ENCODE measurements at regions not wholly inside any gene's neighbourhood (a gene's known extent, or its start where the extent isn't known, plus 50 kb on each side); places are given as distances from the start of the nearest gene placed in this dataset.

DNA sequence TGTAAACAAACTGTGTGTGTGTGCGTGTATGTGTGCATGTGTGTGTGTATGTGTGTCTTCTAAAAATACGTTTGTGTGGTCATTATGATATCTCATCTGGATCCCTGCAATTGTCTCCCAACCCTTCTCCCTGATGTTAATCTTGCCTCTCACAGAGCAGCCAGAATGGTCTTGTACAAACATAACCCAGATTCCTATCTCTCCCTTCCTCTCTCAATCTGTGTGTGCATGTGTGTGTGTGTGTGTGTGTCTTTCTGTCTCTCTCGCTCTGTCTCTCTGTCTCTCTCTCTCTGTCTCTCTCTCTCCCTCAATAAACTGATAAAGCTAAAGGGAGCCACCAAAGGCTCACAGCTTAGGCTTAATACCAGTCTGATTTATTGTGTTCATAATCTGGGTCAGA, 210.8 kb downstream of the PAX3 start:
- peak overlapping the region in 1 of 2 experiments; percentile 50; a peak in 1 of 4 replicates for H3K27ac ChIP-seq (ENCODE audit: low read depth in 2 of 2, low read length in 1 of 2)
- 13% methylated on average over 3 of the region's 3 CpGs for whole genome bisulfite sequencing (ENCODE audit: low lambda C conversion rate)
- peak overlapping the region; percentile 33; the same call in 1 of the 2 replicates for H3K4me2 ChIP-seq
- H3K4me3 ChIP-seq (ENCODE audit: low read depth in 2 of 2, low read length in 1 of 2), result no peak overlapping the region
- POLR2A ChIA-PET, result no interaction called here
- H3K9me2 ChIP-seq, result no peaks in the 10 kb centered on the region
- H3F3A ChIP-seq (replicated peaks; ENCODE audit: insufficient read depth), result peaks cover 4% of the 10 kb centered on the region
- H3K27me3 ChIP-seq (ENCODE audit: insufficient read depth), result no peaks in the 10 kb centered on the region; the same call in 1 of the 2 replicates
- no peak overlapping the region for H3K9ac ChIP-seq
- H3K4me1 ChIP-seq (ENCODE audit: control insufficient read depth in 1 of 2, insufficient read depth in 2 of 2, low read depth in 1 of 2, low read length in 1 of 2), result peaks cover 0 to 4% of the 10 kb centered on the region in 2 experiments; a peak in 1 of 4 replicates
- H2AFZ ChIP-seq (ENCODE audit: low read depth), result no peak overlapping the region
- H3K79me2 ChIP-seq (ENCODE audit: insufficient read depth), result no peaks in the 10 kb centered on the region
- H3K36me3 ChIP-seq (replicated peaks in 1 of 2; ENCODE audit: control insufficient read depth in 1 of 2, insufficient read depth in 2 of 2, low read length in 1 of 2), result no peaks in the 10 kb centered on the region
- TF ChIP-seq RXRA (IDR thresholded peaks at IDR 0.05; ENCODE audit: borderline replicate concordance, low read depth) (no peak), MXI1 (IDR thresholded peaks at IDR 0.05; ENCODE audit: low read depth, low read length) (no peak), TAF1 (IDR thresholded peaks at IDR 0.05; ENCODE audit: borderline replicate concordance, low read depth, low read length) (no peak), NRF1 (IDR thresholded peaks at IDR 0.05; ENCODE audit: low read depth, low read length) (no peak), TCF12 (IDR thresholded peaks at IDR 0.05) (no peak), GABPA (IDR thresholded peaks at IDR 0.05; ENCODE audit: low read depth) (no peak), TEAD4 (IDR thresholded peaks at IDR 0.05; ENCODE audit: borderline replicate concordance, insufficient read depth) (no peak), JUND (IDR thresholded peaks at IDR 0.05) (no peak), NFIC (IDR thresholded peaks at IDR 0.05; ENCODE audit: borderline replicate concordance) (no peak), FOXJ3 (CRISPR knock-in tag; IDR thresholded peaks at IDR 0.05) (no peak), RAD21 (IDR thresholded peaks at IDR 0.05; ENCODE audit: low read length) (no peak), YY1 (IDR thresholded peaks at IDR 0.05; ENCODE audit: low read depth) (no peak), SIN3A (IDR thresholded peaks at IDR 0.05; ENCODE audit: borderline replicate concordance, low read depth, low read length) (no peak), MEF2A (IDR thresholded peaks at IDR 0.05; ENCODE audit: borderline replicate concordance, low read depth) (no peak)
- TF ChIP-seq, protein P1, sequence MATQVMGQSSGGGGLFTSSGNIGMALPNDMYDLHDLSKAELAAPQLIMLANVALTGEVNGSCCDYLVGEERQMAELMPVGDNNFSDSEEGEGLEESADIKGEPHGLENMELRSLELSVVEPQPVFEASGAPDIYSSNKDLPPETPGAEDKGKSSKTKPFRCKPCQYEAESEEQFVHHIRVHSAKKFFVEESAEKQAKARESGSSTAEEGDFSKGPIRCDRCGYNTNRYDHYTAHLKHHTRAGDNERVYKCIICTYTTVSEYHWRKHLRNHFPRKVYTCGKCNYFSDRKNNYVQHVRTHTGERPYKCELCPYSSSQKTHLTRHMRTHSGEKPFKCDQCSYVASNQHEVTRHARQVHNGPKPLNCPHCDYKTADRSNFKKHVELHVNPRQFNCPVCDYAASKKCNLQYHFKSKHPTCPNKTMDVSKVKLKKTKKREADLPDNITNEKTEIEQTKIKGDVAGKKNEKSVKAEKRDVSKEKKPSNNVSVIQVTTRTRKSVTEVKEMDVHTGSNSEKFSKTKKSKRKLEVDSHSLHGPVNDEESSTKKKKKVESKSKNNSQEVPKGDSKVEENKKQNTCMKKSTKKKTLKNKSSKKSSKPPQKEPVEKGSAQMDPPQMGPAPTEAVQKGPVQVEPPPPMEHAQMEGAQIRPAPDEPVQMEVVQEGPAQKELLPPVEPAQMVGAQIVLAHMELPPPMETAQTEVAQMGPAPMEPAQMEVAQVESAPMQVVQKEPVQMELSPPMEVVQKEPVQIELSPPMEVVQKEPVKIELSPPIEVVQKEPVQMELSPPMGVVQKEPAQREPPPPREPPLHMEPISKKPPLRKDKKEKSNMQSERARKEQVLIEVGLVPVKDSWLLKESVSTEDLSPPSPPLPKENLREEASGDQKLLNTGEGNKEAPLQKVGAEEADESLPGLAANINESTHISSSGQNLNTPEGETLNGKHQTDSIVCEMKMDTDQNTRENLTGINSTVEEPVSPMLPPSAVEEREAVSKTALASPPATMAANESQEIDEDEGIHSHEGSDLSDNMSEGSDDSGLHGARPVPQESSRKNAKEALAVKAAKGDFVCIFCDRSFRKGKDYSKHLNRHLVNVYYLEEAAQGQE (IDR thresholded peaks at IDR 0.05; ENCODE audit: low read depth, low read length), result no peak
- TF ChIP-seq, protein P2, sequence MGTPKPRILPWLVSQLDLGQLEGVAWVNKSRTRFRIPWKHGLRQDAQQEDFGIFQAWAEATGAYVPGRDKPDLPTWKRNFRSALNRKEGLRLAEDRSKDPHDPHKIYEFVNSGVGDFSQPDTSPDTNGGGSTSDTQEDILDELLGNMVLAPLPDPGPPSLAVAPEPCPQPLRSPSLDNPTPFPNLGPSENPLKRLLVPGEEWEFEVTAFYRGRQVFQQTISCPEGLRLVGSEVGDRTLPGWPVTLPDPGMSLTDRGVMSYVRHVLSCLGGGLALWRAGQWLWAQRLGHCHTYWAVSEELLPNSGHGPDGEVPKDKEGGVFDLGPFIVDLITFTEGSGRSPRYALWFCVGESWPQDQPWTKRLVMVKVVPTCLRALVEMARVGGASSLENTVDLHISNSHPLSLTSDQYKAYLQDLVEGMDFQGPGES (IDR thresholded peaks at IDR 0.05; ENCODE audit: low read depth, low read length), result no peak
- TF ChIP-seq, protein P3, sequence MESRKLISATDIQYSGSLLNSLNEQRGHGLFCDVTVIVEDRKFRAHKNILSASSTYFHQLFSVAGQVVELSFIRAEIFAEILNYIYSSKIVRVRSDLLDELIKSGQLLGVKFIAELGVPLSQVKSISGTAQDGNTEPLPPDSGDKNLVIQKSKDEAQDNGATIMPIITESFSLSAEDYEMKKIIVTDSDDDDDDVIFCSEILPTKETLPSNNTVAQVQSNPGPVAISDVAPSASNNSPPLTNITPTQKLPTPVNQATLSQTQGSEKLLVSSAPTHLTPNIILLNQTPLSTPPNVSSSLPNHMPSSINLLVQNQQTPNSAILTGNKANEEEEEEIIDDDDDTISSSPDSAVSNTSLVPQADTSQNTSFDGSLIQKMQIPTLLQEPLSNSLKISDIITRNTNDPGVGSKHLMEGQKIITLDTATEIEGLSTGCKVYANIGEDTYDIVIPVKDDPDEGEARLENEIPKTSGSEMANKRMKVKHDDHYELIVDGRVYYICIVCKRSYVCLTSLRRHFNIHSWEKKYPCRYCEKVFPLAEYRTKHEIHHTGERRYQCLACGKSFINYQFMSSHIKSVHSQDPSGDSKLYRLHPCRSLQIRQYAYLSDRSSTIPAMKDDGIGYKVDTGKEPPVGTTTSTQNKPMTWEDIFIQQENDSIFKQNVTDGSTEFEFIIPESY (IDR thresholded peaks at IDR 0.05; ENCODE audit: borderline replicate concordance, low read depth), result no peak
- TF ChIP-seq, protein P4, sequence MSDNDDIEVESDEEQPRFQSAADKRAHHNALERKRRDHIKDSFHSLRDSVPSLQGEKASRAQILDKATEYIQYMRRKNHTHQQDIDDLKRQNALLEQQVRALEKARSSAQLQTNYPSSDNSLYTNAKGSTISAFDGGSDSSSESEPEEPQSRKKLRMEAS (IDR thresholded peaks at IDR 0.05; ENCODE audit: low read depth), result no peak
- TF ChIP-seq, protein P5, sequence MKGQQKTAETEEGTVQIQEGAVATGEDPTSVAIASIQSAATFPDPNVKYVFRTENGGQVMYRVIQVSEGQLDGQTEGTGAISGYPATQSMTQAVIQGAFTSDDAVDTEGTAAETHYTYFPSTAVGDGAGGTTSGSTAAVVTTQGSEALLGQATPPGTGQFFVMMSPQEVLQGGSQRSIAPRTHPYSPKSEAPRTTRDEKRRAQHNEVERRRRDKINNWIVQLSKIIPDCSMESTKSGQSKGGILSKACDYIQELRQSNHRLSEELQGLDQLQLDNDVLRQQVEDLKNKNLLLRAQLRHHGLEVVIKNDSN (IDR thresholded peaks at IDR 0.05; ENCODE audit: borderline replicate concordance, low read depth), result no peak
- TF ChIP-seq, protein P6, sequence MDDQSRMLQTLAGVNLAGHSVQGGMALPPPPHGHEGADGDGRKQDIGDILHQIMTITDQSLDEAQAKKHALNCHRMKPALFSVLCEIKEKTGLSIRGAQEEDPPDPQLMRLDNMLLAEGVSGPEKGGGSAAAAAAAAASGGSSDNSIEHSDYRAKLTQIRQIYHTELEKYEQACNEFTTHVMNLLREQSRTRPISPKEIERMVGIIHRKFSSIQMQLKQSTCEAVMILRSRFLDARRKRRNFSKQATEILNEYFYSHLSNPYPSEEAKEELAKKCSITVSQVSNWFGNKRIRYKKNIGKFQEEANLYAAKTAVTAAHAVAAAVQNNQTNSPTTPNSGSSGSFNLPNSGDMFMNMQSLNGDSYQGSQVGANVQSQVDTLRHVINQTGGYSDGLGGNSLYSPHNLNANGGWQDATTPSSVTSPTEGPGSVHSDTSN (IDR thresholded peaks at IDR 0.05), result no peak
- CTCF ChIA-PET, result no interaction called here
- H4K20me1 ChIP-seq (ENCODE audit: insufficient read depth), result no peaks in the 10 kb centered on the region
- DNase-seq, result no peak
- no peaks in the 10 kb centered on the region for H3K9me3 ChIP-seq
